ENCODE measurements at regions not wholly inside any gene's neighbourhood (a gene's known extent, or its start where the extent isn't known, plus 50 kb on each side); places are given as distances from the start of the nearest gene placed in this dataset.
"Not testable (repeated sequence)": the region's sequence is repeated elsewhere in the genome, so short reads cannot be mapped to it uniquely, and the experiment has no call there.

DNA sequence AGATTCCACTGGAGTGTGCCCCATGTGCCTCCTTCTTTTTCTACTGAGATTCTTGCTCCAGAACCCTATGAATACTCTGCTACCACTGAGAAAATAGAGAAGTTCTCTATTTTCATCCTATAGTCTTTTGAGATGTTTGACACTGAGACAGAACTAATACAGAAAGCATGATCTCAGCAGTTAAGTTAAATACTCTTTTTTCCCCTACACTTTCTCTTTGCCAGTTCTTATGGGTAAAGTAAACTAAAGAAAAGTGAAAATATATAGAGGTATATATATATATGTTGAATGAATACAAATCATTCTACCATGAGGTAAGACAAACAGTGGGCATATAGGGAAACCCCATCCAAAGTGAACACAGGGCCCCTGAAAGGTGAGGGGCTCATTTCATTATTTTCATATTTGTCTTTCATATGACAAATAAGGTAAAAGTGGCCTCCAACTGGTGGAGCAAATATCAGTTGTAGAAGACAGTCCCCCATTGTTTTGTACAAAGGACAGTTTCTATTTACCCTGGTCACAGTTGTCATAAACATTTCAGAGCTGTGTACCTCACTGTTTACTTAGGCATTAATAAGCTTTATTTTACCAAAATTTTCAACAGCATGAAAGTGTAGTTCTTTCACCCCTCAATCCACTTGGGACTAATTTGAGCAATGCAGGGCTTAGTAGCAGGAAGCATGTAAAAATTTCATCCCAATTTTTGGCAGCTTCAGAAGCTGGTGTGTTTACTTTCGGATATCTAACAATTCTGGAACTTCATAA, 188.3 kb upstream of the MARCKS start:
- DNase-seq: no peak

DNA sequence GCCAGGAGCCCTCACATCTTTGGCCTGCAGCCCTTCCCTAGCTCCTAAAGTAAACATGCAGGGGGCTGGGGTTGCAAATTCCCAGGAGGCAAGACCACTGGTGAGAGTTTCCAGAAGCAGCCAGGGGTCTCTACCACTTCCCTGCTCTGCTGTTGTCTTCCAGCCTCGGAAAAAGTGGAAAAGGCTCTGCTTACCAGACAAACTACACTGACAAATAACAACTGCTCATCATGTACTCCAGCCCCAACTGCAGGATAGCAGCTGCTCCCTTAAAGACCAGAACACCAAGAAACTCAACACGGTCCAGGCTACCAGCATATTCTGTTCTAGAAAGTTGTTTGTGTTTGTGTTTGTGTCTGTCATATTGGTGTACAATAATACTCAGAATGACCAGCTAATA, 187.5 kb upstream of the MARCKS start:
- no peak for DNase-seq

DNA sequence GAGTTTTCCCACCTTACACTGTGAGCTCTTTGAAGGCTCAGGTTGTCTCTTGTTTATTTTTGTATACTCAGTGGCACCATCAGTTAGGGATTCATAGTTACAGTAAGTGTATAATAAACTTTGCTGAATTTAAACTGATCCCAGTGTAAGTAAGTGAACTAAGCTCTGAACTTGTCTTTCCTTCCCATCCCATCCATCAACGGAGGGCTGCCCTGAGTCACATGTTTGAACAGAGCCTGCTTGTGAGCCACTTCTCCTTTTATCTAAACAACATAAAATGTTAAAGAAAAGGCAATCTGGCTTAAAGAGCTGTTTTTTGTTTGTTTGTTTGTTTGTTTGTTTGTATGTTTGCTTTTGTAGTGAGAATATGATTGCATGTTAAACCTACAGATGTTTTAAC, 185.7 kb upstream of the MARCKS start:
- no peak for DNase-seq

DNA sequence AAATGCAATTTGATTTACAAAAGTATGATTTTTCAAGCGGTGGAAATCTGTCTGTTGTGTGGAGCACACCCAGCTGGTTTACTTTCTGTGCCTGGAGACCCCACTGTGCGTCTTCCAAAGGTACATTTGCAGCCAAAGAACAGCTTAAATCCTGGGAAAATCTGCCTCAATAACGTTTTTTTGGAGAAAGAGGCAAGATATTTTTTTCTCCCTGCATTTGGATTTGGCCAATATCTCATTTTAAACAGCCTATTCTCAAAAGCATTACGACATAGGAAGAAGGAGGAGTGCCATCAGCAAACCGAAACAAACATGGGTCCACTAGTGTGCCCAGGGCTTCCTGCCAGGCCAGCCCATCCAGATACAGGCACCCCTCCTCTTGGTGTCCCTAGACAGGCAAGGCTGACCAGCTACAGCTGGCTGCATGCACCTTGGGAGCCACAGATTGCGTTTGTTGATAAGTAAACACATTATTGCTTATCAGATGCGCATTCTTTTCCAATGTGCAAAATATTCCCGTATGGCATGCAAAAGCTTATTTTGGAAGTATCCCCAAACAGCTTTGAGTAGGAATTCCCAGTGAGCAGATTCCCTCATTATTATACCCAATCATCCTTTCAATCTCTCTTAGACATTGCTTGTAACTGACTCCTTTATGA, 184.5 kb upstream of the MARCKS start:
- no peak for DNase-seq

DNA sequence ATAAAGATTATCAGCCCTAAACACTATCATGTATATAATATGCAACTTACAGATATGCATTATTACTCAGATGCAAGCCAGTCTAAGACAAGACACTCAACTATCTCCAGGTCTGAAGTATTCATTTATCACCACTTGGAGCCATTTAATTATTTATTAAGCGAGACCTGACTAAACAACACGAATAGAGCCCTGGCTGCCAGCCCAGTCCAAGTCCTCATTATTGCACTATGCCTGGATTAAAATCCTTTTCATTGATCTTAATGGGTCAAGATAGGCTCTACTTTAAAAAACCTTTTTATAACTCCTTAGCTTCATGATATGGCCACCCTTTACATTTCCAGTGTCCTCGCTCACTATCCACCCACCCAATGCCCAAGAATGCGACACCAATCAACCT, 183.1 kb upstream of the MARCKS start:
- DNase-seq: no peak

DNA sequence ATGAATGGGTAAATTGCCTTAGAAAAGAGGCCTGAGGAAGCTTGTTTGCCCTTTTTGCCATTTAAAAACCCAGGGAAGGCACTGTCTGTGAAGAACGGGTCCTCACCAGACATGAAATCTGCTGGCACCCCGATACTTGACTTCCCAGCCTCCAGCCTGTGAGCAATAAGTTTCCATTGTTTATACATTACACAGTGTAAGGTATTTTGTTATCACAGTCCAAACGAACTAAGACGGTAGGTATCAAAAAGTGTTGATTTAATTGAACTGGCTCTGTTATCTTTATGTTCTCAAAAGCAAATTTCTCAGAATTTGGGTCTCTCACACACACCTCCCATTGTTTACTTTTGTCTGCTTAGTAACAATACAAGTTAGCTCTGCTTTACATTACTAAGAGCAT, 181.1 kb upstream of the MARCKS start:
- no peak for DNase-seq

DNA sequence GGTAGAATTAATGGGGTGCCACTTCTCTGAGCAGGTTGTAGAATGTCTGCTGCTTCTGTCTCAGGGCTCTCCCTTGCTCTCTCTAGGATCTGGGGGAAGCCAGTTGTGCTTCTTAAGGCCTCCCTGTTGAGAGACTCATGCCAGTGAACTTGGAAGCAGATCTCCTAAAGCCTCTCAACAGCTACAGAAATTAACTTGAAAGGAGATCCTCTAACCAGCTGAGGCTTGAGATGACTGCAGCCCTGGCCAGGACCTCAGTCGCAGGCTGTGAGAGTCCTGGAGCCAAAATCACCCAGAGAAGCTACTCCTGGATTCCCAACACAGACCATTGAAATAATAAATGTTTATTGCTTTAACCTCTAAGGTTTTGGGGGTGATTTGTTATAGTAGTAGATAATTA, 180.2 kb upstream of the MARCKS start:
- no peak for DNase-seq

DNA sequence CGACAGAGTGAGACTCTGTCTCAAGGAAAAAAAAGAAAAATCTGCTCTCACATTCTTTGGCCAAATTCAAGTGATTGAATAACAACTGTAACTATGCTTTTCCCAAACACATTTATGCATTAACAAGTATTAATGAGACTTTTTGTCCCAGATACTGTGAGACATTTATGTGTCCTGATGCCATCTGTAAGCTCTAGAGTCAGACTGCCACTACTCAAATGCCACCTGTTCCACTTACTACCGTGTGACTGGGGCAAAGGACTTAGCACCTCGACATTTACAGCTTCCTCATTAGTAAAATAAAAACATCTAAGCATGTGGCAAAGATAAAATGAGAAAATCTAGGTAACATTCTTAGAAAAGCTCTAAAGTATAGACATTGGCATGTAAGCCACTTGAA, 178.1 kb upstream of the MARCKS start:
- DNase-seq: no peak

DNA sequence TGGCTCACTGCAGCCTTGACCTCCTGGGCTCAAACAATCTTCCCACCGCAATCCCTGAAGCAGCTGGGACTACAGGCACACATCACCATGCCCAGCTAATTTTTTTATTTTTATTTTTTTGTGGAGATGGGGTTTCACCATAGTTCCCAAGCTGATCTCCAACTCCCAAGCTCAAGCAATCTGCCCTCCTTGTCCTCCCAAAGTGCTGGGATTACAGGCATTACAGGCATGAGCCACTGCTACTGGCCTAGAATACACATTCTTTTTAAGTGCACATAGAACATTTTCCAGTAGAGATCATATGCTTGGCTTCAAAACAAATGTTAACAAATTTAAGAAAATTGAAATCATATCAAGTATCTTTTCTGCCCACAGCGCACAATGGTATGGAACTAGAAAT, 176.8 kb upstream of the MARCKS start:
- DNase-seq: no peak

DNA sequence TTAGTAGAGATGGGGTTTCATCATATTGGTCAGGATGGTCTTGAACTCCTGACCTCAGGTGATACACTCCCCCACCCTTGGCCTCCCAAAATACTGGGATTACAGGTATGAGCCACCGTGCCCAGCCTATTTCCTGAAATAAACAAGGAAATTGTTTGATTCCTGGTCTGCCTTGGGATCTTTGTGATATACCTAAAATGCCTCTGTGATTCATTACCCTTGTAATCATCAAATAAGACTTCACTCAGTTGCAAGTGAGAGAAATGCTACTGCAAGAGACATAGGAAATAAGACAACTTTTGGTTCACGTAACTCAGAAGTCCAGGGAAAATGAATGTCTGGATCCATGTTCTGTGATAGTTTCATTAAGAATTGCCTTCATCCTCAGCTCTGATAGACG, 173.2 kb upstream of the MARCKS start:
- no peak for DNase-seq

DNA sequence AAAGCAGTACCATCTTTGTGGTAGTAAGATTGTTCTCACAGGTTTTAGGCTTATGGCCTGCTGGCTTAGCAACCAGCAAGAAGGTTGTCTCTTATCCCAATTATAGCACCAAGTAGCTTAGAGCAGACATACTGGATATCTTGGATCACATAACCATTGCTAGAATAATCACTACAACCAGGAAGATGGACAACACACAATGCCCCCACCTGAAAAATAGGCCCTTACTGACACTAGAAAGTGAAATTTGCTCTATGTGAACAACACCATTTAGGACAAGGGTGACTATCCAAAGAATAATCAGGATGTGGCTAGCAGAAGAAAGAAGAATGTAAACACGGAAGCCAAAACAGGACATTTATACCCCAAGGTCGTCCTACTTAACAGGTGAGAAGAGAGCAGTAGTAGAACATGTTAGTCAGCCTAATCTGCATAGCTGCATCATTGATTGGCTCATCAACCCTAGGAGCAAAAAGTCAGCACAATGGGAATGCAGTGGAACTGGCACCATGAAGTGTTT, 172.7 kb upstream of the MARCKS start:
- no peak for DNase-seq

DNA sequence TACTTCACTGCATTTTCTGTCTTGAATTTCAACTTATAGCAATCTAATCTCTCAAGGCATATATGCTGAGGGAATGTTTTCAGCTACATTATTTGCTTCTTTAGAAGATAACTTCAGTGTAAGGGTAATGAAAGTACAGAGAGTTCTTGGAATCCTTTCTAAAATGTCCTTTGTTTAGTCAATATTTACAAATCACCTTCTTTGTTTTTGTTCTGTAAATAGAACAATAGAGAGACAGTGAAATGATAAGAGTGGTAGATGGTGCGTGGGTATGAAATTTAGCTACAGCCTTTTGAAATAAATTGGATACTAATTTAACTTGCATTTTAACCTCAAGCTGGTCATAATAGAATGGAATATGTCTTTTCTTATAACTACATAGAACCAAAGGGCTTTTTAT, 171.1 kb upstream of the MARCKS start:
- no peak for DNase-seq

DNA sequence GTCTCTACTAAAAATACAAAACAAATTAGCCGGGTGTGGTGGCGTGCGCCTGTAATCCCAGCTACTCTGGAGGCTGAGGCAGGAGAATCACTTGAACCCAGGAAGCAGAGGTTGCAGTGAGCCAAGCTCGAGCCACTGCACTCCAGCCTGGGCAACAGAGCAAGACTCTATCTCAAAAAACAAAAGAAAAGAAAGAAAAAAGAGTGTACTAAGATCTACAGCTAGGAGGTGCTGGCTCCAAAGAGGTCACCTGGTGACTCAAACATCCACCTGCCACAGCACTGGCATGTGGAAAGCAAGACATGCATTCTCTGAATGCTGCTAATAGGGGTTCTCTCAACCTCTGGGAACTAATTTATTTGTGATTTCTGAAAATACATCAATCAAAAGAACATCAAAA, 167.5 kb upstream of the MARCKS start:
- not testable (repeated sequence) for DNase-seq

DNA sequence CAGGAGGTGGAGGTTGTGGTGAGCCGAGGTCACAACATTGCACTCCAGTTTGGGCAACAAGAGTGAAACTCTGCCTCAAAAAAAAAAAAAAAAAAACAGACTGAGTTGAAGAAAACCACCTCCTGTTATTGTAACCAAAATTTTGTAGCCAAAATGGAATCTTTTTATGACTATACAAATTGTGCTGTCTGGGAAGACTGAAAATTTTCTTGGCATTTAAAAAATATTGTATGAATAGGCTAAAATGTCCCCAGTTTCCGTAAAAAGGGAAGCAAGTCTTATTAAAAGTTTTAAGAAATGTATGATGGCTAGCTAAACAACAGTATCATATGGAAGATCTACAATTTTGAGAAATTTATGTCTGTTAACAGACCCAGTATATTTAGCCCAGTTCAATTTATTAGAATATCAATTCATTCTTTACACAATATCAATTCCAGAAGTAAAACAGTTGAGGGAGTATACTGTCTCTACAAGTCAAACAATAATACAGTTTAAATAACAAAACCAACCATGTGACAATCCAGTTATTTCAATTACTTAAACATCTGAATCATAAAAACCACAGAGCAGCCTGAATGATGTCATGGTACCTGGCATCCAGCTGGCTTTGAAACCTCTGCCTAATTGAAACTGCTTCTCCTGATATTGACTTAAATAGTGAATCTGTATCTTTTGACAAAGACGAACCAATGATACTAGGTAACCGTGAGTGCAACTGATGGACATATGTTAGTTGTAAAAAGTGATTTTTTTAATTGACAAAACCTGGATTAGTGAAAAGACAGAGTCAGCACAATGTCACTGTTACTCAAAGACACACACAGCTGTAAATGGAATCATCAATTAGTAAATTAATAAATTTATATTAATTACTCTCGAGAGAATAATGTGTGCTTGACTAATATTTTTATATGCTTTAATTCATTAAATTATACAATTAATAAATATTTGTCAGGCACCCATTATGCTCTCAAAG, 166.6 kb upstream of the MARCKS start:
- DNase-seq: no peak

DNA sequence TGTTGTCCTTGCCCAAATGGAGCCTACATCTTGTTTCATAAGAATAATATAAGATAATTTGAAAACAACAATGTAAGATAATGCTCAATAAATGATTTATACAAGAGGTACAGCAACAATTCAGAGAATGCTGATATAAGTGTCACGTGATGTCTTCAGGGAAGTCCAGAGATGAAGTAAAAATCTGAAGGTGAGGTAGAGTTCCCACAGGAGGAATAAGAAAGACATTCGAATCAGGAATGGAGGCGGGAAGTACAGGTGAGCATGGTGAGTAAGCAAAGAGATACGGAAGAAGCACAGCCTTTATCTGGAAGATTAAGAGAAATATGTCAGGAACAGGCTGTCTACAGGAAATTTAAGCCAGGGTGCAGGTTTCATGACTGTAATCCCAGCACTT, 165.9 kb upstream of the MARCKS start:
- no peak for DNase-seq

DNA sequence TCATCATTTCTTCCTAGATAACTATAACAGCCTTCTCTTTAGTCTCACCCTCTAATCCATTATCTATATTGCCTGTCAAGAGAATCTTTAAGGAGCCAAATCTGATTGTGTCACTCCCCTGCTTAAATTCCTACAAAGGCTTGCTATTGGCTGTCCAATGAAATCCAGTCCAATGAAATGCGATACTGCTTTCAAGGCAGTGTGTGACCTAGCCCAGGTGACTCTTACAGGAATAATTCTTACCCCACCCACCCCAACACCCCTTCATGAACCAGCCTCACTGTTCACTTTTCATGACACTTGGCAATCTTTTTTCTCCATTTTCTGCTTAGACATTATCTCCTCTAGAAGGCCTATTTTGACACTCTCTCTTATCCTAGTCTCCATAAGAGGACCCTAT, 163.3 kb upstream of the MARCKS start:
- no peak for DNase-seq

DNA sequence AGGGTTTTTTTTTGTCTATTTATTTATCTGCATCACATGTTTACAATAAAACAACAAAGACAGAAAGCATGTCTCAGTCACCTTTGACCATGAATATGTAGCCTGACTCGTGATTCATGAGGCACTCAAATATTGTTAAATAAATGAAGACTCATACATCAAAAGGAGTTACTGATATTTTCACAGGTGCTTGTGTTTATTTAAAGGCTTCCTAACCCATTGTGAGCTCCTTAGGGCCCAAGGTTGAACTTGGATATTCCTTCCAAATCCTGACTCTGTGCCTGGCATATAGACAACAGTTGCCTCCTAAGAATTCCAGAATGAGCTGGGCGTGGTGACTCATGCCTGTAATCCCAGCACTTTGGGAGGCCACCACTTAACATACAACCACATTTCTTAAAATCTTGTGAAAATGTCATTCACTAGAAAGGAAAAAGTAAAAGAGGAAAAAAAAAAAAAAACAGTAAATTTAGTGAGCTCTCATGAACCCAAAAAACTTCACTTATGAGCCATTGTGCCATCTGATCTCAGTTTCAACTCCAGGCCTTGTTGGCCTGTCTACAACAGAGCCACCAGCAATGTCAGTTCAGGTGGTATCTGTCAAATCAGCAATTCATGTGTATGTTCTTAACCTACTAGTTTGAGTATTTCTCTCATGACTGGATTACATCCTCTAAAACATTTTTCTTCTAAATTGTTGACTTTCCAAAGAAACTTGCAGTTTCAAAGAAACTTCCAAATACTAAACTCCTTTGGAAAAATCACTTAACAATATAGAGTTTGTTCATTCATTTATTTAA, 162.7 kb upstream of the MARCKS start:
- no peak for DNase-seq

DNA sequence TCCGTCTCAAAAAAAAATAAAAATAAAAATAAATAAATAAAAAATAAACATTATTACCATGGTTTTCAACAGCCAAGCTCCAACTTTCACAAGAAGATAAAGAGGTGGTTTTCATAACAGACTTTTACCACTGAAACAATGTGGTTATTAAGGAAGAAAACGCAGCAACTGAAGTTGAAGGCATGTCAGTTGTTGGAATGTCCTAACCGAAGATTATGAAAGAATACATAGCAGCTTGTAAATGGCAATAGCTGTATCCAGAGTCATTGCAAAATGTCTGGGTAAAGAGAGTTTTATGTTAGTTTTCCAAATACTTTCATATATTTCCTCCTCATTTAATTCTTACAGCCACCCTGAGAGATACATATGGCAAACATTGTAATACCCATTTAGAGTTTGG, 161.6 kb upstream of the MARCKS start:
- no peak for DNase-seq

DNA sequence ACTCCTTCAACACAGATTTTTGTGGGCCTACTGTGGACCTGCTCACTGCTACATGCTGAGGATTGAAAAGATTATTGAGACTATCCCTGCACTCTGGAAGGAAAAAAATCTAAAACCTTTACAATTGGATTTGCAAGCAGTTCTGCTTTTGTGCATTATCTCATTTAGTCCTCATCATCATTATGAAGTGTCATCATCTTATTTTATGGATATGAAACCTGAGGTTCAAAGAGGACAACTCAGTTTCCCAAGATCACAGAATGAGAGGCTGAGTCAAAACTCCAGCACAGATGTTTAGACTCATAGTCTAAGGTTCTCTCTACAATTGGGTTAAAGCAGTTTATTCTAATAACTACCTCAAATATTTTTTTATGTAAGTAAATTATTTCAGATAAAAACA, 160.2 kb upstream of the MARCKS start:
- DNase-seq: no peak

DNA sequence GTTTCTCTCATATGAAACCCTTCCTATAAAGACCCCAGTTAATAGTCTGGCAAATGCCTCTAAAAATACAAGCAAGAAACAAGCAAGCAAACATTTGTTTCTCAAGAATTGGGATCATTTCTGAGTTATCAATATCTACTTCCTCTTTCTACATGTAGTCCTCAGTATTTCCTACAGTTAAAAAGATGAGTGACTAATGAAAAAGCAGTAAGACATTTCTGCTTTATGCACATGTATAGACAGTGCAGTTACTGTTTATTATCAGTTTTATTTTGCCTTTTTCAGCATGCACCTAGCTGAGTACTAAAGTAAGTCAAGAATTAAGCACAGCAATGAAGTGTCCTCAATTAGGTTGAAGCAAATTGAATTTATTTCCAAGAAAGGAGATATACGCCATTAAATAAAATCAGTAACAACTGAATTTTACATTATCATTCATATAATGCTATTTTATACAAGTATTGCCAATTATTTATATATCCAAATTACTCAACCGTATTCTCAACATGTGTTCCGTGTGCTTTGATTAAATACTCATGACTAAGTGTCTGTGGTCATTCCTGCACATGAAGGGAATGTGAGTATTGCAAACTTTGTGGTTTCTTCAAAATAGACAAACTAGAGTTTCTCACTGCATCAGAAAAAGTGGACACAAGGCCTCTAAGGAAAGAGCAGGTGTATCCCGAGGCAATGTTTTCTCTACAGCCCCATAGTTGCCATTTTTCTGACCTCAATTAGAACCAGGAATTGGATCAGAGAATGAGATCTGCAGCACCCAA, 159.3 kb upstream of the MARCKS start:
- DNase-seq: no peak

DNA sequence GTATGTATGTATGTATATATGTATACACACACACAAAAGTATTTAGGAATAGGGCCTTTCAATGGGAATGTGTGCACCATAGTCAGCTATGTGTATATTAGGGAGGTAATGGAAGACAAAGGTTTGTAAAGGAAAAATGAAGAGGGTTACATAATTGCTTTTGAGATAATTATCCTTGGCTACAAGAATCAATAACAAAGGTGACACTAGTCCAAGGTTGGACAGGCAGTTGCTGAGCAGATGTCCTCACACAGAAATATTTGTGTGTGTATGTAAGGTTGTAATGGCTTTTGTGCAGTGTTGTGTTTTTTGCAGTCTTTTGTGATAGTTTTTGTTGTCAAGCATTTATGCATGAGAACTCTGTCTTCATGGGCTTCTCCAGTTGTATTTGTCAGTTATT, 157.9 kb upstream of the MARCKS start:
- DNase-seq: no peak

Data from NCI-H2227 treated with DMSO at 0.1 percent for 48 hours (cell line).